OCI-LY7 (cell line): ENCODE measurements at regions not wholly inside any gene's neighbourhood (a gene's known extent, or its start where the extent isn't known, plus 50 kb on each side); places are given as distances from the start of the nearest gene placed in this dataset.

Experiments used
- BruUV-seq: library from RNA; stranded (reverse); fragments of 400-500 nt; replicated peaks from 2 replicates; lab custom pipeline; 2021; lab: Mats Ljungman, UMichigan
- CTCF ChIA-PET: fragments of 300-600 bp; sonication (Branson Sonifier 250); formaldehyde crosslinking; loops from one replicate; lab custom pipeline; 2022; ENCODE audit warnings: antibody characterized with exemption; ENCODE audit not compliant: unreplicated experiment; lab: Charles Lee
- POLR2A ChIA-PET: fragments of 300-600 bp; sonication (Branson Sonifier 250); formaldehyde crosslinking; loops from one replicate; lab custom pipeline; 2022; ENCODE audit warnings: antibody characterized with exemption; lab: Charles Lee
- DNase-seq: peaks from one replicate; pipeline ENCODE4 v3.0.0-alpha.2; 2015; ENCODE audit warnings: low spot score
- H2AFZ ChIP-seq: fragments of 200-600 bp; sonication (generic), shearing (Covaris generic); 2 replicates; pipeline ENCODE4 v1.6.1; 2014; ENCODE audit warnings: mild to moderate bottlenecking, antibody characterized with exemption, low read length, moderate library complexity
- H3K27ac ChIP-seq: fragments of 200-600 bp; sonication (generic); 2 replicates; pipeline ENCODE4 v1.5.1; 2014; ENCODE audit warnings: mixed run types, low read depth, mild to moderate bottlenecking, moderate library complexity, low read length, inconsistent platforms; ENCODE audit not compliant: poor library complexity, severe bottlenecking
- H3K36me3 ChIP-seq: fragments of 200-600 bp; sonication (generic); 2 replicates; pipeline ENCODE4 v1.6.1; 2014; ENCODE audit warnings: mild to moderate bottlenecking, antibody characterized with exemption, low read length, moderate library complexity, mixed read lengths; ENCODE audit not compliant: insufficient read depth
- H3K4me1 ChIP-seq: fragments of 200-600 bp; sonication (generic); 2 replicates; pipeline ENCODE4 v1.5.1; 2014; ENCODE audit warnings: mild to moderate bottlenecking, low read length; ENCODE audit not compliant: insufficient read depth, poor library complexity, severe bottlenecking
- H3K4me2 ChIP-seq: fragments of 200-600 bp; sonication (generic); 2 replicates; pipeline ENCODE4 v1.6.1; 2014; ENCODE audit warnings: mild to moderate bottlenecking, low read length
- H3K4me3 ChIP-seq: fragments of 200-600 bp; sonication (generic); 2 replicates; pipeline ENCODE4 v1.5.1; 2014; ENCODE audit warnings: mild to moderate bottlenecking, low read depth, low read length; ENCODE audit not compliant: poor library complexity, severe bottlenecking
- H3K79me2 ChIP-seq: fragments of 200-600 bp; sonication (generic); 2 replicates; pipeline ENCODE4 v1.6.1; 2016; ENCODE audit warnings: low read depth, mild to moderate bottlenecking, low read length, moderate library complexity, mixed read lengths; ENCODE audit not compliant: insufficient read depth
- H3K9me2 ChIP-seq: fragments of 200-600 bp; sonication (generic); 2 replicates; pipeline ENCODE4 v1.6.1; 2016; ENCODE audit warnings: mild to moderate bottlenecking, low read length, mixed read lengths; ENCODE audit not compliant: insufficient read depth
- H3K9me3 ChIP-seq: fragments of 200-600 bp; sonication (generic); 2 replicates; pipeline ENCODE4 v1.6.1; 2014; ENCODE audit warnings: mild to moderate bottlenecking, mixed run types, low read length, mixed read lengths
- H4K20me1 ChIP-seq: fragments of 200-600 bp; sonication (generic); 2 replicates; pipeline ENCODE4 v1.6.1; 2014; ENCODE audit warnings: mild to moderate bottlenecking, antibody characterized with exemption, low read length, moderate library complexity, mixed read lengths; ENCODE audit not compliant: insufficient read depth
- EZH2phosphoT487 ChIP-seq: fragments of 200-600 bp; sonication (generic); IDR thresholded peaks from 2 replicates; pipeline ENCODE4 v1.6.1; 2018; ENCODE audit warnings: low read depth, borderline replicate concordance, mild to moderate bottlenecking, mixed run types, antibody characterized with exemption, low read length, moderate library complexity, mixed read lengths
- intact Hi-C: fragments of 100-400 bp; cut with micrococcal nuclease; formaldehyde crosslinking; loops from one replicate; pipeline ENCODE4 v1.10.0; 2022; ENCODE audit not compliant: unreplicated experiment
- TF ChIP-seq, protein P1 (sequence below): fragments of 200-600 bp; sonication (generic); conservative IDR thresholded peaks from 2 replicates; pipeline ENCODE4 v1.5.1; 2014; ENCODE audit warnings: mild to moderate bottlenecking, antibody characterized with exemption, low read length, moderate library complexity, mixed read lengths

DNA sequence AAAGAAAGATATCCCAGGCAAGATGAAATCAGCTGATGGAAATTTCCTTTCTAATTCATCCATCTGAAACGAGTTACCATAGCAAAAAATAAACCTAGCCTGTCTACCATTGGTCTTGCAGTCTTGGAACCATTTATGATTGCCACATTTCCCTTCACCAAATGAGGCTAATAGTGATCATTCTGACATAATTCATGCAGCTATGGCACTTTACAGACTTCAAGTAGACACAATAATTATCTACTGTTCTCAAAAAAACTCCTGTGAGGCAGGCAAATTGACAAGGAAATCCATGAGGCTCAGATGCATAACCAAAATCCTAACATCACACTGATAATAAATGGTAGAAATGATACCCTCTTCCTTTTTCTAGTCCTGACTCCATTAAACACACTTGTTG lies 1669.7 kb upstream of the LRRTM1 start:
- POLR2A ChIA-PET = no interaction called here
- H3K9me3 ChIP-seq = no peaks in the 10 kb centered on the region
- TF ChIP-seq, protein P1, sequence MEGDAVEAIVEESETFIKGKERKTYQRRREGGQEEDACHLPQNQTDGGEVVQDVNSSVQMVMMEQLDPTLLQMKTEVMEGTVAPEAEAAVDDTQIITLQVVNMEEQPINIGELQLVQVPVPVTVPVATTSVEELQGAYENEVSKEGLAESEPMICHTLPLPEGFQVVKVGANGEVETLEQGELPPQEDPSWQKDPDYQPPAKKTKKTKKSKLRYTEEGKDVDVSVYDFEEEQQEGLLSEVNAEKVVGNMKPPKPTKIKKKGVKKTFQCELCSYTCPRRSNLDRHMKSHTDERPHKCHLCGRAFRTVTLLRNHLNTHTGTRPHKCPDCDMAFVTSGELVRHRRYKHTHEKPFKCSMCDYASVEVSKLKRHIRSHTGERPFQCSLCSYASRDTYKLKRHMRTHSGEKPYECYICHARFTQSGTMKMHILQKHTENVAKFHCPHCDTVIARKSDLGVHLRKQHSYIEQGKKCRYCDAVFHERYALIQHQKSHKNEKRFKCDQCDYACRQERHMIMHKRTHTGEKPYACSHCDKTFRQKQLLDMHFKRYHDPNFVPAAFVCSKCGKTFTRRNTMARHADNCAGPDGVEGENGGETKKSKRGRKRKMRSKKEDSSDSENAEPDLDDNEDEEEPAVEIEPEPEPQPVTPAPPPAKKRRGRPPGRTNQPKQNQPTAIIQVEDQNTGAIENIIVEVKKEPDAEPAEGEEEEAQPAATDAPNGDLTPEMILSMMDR = no peak
- TF ChIP-seq EZH2phosphoT487 = no peak
- no peak overlapping the region for H3K4me3 ChIP-seq
- H3K79me2 ChIP-seq = no peaks in the 10 kb centered on the region
- BruUV-seq = no TSS peak
- H3K36me3 ChIP-seq = no peaks in the 10 kb centered on the region
- intact Hi-C loops = no loop called here
- no peaks in the 10 kb centered on the region for H4K20me1 ChIP-seq
- no peak overlapping the region for H3K4me2 ChIP-seq
- CTCF ChIA-PET = no interaction called here
- no peaks in the 10 kb centered on the region for H3K9me2 ChIP-seq
- no peak overlapping the region for H3K27ac ChIP-seq
- no peak overlapping the region for H2AFZ ChIP-seq
- no peaks in the 10 kb centered on the region for H3K4me1 ChIP-seq
- no peak for DNase-seq

DNA sequence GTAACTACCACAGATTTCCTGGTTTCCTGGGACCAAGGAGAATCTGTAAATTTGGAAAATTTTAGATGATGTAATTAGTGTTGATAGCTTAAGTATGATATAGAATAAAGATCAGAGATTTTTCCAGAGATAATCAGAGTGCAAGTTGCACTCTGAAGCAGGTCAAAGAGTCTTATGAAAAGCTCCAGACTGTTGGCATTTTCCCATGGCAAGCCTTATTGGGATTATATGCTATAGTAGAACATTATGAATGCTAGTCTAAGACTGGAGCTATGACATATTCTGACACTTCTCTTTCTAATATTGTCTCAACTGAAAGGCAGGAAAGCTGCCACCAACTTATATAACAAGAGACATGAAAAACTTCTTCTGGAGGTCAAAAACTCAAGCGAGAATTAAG lies 1638.3 kb upstream of the LRRTM1 start:
- Histone ChIP-seq H3K4me2 (no peak overlapping the region), H3K27ac (no peak overlapping the region), H3K4me1 (no peaks in the 10 kb centered on the region), H4K20me1 (no peaks in the 10 kb centered on the region), H3K9me3 (no peaks in the 10 kb centered on the region), H2AFZ (no peak overlapping the region), H3K36me3 (no peaks in the 10 kb centered on the region), H3K4me3 (no peak overlapping the region), H3K9me2 (no peaks in the 10 kb centered on the region), H3K79me2 (no peaks in the 10 kb centered on the region)
- no peak for DNase-seq
- intact Hi-C loops = no loop called here
- BruUV-seq = no TSS peak
- POLR2A ChIA-PET = no interaction called here
- TF ChIP-seq, protein P1 = no peak
- TF ChIP-seq EZH2phosphoT487 = no peak
- CTCF ChIA-PET = no interaction called here

DNA sequence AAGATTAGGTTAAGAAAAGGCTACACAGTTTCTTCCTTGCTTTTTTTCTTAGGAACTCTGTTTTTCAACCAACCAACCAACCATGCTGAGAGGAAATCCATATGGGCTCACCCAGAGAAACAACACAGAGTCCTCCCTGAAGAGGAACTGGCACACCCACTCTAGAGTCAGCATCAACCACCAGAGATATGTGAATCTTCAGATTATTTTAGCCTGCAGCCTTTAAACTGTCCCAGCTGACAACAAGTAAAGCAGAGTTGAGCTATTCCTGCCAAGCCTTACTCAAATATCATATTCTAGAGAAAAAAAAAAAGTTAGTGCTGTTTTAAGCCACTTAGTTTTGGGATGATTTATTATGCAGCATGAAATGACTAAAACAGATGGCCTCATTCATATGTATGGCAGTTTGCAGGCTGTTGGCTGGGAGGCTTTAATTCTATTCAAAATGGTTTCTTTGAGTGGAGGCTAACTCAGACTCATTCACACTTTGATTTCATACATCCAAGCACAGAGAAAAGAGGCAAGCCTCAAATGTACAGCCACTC lies 1637.7 kb upstream of the LRRTM1 start:
- H3K4me3 ChIP-seq = no peak overlapping the region
- TF ChIP-seq EZH2phosphoT487 = no peak
- TF ChIP-seq, protein P1 = no peak
- intact Hi-C loops = no loop called here
- H4K20me1 ChIP-seq = no peaks in the 10 kb centered on the region
- H3K79me2 ChIP-seq = no peaks in the 10 kb centered on the region
- H3K36me3 ChIP-seq = no peaks in the 10 kb centered on the region
- H3K9me3 ChIP-seq = no peaks in the 10 kb centered on the region
- no peaks in the 10 kb centered on the region for H3K9me2 ChIP-seq
- DNase-seq = no peak
- BruUV-seq = no TSS peak
- ChIA-PET CTCF (no interaction called here), POLR2A (interaction anchor here (1.3 kb wide), 1 partner anchor 21 kb away, joined by 3 read pairs; no protein-coding TSS in a partner anchor)
- H2AFZ ChIP-seq = no peak overlapping the region
- no peaks in the 10 kb centered on the region for H3K4me1 ChIP-seq
- H3K27ac ChIP-seq = no peak overlapping the region
- H3K4me2 ChIP-seq = no peak overlapping the region
